ENCODE measurements at regions not wholly inside any gene's neighbourhood (a gene's known extent, or its start where the extent isn't known, plus 50 kb on each side); places are given as distances from the start of the nearest gene placed in this dataset.

DNA sequence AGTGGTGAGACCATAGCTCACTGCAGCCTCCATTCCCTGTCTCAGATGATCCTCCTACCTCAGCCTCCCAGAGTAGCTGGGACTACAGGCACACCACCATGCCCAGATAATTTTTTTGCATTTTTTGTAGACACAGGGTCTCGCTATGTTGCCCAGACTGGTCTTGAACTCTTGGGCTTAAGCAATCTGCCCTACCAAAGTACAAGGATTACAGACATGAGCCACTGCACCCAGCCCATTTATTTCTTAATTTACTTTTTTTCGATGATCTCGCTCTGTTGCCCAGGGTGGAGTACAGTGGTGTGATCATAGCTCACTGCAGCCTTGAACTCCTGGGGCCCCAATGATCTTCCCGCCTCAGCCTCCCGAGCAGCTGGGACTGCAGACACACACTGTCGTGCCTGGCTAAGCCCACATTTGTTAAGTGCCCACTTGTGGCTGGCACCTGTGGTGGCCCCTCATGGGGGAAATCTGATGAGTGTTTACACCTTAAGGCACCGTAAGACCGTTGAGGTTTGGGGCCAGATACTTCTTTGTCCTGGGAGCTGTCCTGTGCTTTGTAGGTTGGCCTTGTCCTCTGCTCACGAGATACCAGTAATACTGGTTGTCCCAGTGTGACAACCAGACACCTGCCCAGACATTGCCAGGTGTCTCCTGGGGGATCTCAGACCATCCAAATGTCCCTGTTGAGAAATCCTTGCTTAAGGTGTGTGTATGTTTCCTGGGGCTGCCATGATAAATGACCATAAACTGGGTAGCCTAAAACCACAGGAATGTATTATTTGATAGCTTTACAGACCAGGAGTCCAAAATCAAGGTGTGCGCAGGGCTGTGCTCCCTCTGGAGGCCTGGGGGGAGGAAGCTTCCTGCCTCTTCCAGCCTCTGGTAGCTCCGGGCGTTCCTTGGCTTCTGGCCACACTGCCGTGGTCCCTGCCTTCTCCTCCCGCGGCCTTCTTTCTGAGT lies 141.4 kb upstream of the GSE1 start:
- intact Hi-C loops (cut with DNase I; ENCODE audit: low total_unique reads), result no loop called here
- Histone ChIP-seq H3K27ac (no peak overlapping the region), H3K36me3 (no peaks in the 10 kb centered on the region), H3K27me3 (no peaks in the 10 kb centered on the region), H3K4me3 (no peak overlapping the region), H3K9me3 (no peaks in the 10 kb centered on the region), H3K4me1 (peaks cover 0 to 15% of the 10 kb centered on the region in 2 donors)
- TF ChIP-seq CTCF (IDR thresholded peaks at IDR 0.05), result no peak
- no peak for TF ChIP-seq POLR2A (IDR thresholded peaks at IDR 0.05)
- DNase-seq, result no peak

DNA sequence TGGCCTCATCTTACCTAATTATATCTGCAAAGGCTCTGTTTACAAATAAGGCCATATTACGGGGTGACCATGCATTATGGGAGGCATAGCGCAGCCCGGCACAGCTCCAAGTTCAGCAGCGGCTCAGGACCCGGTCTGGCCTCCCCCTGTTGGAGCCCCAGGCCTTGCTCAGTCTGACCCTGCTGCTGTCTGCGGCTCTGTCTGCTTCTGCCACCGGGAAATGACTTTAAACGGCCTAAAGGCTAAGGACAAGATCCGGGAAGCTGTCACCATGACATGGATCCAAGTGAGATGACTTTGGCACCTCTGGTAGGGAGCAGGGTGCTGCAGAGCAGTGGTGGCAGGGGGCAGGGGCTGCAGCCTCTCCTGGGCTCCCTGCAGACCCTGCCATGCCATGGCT lies 140.6 kb upstream of the GSE1 start:
- no peaks in the 10 kb centered on the region for H3K27me3 ChIP-seq
- no peak overlapping the region for H3K4me3 ChIP-seq
- H3K9me3 ChIP-seq, result no peaks in the 10 kb centered on the region
- intact Hi-C loops (cut with DNase I; ENCODE audit: low total_unique reads), result no loop called here
- no peak overlapping the region for H3K27ac ChIP-seq
- H3K4me1 ChIP-seq, result peaks cover 0 to 15% of the 10 kb centered on the region in 2 donors
- H3K36me3 ChIP-seq, result no peaks in the 10 kb centered on the region
- no peak for DNase-seq
- no peak for TF ChIP-seq POLR2A (IDR thresholded peaks at IDR 0.05)
- TF ChIP-seq CTCF (IDR thresholded peaks at IDR 0.05), result no peak

- no peak for DNase-seq
- H3K27me3 ChIP-seq, result no peaks in the 10 kb centered on the region
- H3K36me3 ChIP-seq, result no peaks in the 10 kb centered on the region
- H3K27ac ChIP-seq, result peak overlapping the region; percentile 42 to 70
- TF ChIP-seq CTCF (IDR thresholded peaks at IDR 0.05) (no peak), POLR2A (IDR thresholded peaks at IDR 0.05) (no peak)
- H3K4me3 ChIP-seq, result no peak overlapping the region
- H3K4me1 ChIP-seq, result peaks cover 0 to 15% of the 10 kb centered on the region in 2 donors
- no peaks in the 10 kb centered on the region for H3K9me3 ChIP-seq
- intact Hi-C loops (cut with DNase I; ENCODE audit: low total_unique reads), result no loop called here
Measured at GRCh38 chr16:85473323-85473722, 139.8 kb upstream of the GSE1 start.

DNA sequence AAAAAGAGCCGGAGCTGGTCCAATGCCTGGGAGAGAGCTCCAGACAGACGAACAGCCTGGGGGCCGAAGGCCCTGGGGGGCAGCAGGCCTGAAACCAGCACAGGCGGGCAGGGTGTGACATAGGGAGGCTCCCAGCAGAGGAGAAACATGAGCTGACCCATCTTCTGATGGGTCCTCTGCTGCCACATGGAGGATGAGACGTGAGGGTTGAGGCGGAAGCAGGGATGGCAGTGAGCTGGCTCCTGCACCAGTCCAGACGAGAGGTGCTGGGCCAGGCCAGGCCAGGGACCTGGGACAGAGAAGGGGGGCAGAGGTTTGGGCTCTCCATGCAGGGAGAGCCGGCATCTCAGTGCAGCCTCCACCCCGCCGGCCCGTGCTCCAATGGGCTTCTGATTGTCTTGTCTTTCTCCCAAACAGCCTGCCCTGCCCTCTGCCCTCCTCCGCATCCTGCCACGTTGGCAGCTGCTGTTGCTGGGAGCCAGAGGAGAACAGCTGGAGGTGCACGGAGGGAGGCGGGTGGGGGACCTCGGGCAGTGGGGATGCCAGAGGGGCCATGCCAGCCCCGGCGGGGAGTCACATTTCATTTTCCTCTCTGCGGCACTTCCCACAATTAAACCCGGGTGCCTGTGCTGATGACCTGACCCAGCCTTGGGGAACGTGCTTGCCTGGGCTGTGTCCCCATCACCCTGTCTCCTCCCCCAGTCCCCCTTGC lies 139.1 kb upstream of the GSE1 start:
- Histone ChIP-seq H3K27me3 (no peaks in the 10 kb centered on the region), H3K4me1 (peaks cover 0 to 15% of the 10 kb centered on the region in 2 donors), H3K4me3 (no peak overlapping the region), H3K27ac (peak overlapping the region; percentile 42 to 70), H3K36me3 (no peaks in the 10 kb centered on the region), H3K9me3 (no peaks in the 10 kb centered on the region)
- no peak for TF ChIP-seq POLR2A (IDR thresholded peaks at IDR 0.05)
- peak in 1 of 4 experiments; percentile 22 for TF ChIP-seq CTCF (IDR thresholded peaks at IDR 0.05)
- intact Hi-C loops (cut with DNase I; ENCODE audit: low total_unique reads), result no loop called here
- DNase-seq, result peak in 1 of 2 donors; percentile 52

All from uterus (tissue), 3 donors.